ENCODE measurements at regions not wholly inside any gene's neighbourhood (a gene's known extent, or its start where the extent isn't known, plus 50 kb on each side); places are given as distances from the start of the nearest gene placed in this dataset.

GRCh38 chr15:70281261-70281810, 183.6 kb upstream of the TLE3 start:
- in situ Hi-C loops (cut with HindIII; ENCODE audit: low pct_unique_long_range_greater_than_20kb, low sequenced_read_pairs) = no loop called here

GRCh38 chr15:70280781-70281180, 183.1 kb upstream of the TLE3 start:
- in situ Hi-C loops (cut with HindIII; ENCODE audit: low pct_unique_long_range_greater_than_20kb, low sequenced_read_pairs) = no loop called here
- TF ChIP-seq JUND (IDR thresholded peaks at IDR 0.05; ENCODE audit: low read depth) = no peak
- DNase-seq (ENCODE audit: low read depth in 1 of 2, low spot score in 1 of 2) = no peak

More at GRCh38 chr15:70281261-70281810, 183.6 kb upstream of the TLE3 start:
- DNase-seq (ENCODE audit: low read depth in 1 of 2, low spot score in 1 of 2) = no peak
- TF ChIP-seq JUND (IDR thresholded peaks at IDR 0.05; ENCODE audit: low read depth) = no peak

GRCh38 chr15:70279096-70279495, 181.4 kb upstream of the TLE3 start:
- in situ Hi-C loops (cut with HindIII; ENCODE audit: low pct_unique_long_range_greater_than_20kb, low sequenced_read_pairs) = no loop called here
- DNase-seq (ENCODE audit: low read depth in 1 of 2, low spot score in 1 of 2) = no peak
- no peak for TF ChIP-seq JUND (IDR thresholded peaks at IDR 0.05; ENCODE audit: low read depth)

- in situ Hi-C loops (cut with HindIII; ENCODE audit: low pct_unique_long_range_greater_than_20kb, low sequenced_read_pairs) = no loop called here
- no peak for TF ChIP-seq JUND (IDR thresholded peaks at IDR 0.05; ENCODE audit: low read depth)
- DNase-seq (ENCODE audit: low read depth in 1 of 2, low spot score in 1 of 2) = no peak
These were observed 180.9 kb upstream of the TLE3 start for GRCh38 chr15:70278644-70279043.

DNA sequence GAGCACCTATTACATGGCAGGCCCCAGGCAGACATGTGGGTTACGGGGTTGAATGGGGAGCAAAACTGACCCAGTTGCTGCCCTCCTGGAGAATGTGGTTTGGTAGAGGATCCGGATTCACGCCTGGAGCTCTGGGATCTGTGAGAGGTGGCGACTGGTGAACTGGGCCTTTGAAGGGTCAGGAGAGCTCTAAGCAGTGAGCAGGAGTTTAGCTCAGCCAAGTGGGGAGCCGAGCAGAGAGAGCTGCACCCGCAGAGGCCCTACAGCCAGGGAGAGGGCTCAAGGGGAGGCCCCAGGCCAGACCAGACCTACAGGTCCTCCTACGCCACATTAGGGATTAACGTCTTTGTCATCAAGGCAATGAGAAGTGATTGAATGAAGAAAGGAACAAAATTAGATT, 179.8 kb upstream of the TLE3 start:
- no peak for DNase-seq (ENCODE audit: low read depth in 1 of 2, low spot score in 1 of 2)
- in situ Hi-C loops (cut with HindIII; ENCODE audit: low pct_unique_long_range_greater_than_20kb, low sequenced_read_pairs) = no loop called here

DNA sequence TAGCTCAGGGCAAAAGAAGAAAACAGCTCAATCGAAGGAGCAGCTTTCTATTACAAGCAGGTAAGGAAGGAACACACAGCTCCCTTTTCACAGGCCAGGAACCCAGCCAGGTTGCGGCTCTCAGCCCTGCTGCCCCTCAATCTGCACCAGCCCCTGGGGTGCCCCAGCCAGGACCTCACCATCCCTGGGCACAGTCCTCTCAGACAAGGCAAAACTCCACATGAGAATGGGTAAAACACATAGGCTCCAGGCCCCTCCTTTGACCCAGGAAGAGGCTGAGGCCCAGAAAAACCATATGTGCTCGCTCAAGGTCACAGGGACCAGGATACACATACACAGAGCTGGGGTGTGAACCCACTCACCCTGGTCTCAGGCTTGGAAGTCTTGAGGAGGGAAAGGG, 178.7 kb upstream of the TLE3 start:
- in situ Hi-C loops (cut with HindIII; ENCODE audit: low pct_unique_long_range_greater_than_20kb, low sequenced_read_pairs) = no loop called here
- TF ChIP-seq JUND (IDR thresholded peaks at IDR 0.05; ENCODE audit: low read depth) = no peak
- DNase-seq (ENCODE audit: low read depth in 1 of 2, low spot score in 1 of 2) = no peak

More for the DNA sequence above, 179.8 kb upstream of the TLE3 start:
- no peak for TF ChIP-seq JUND (IDR thresholded peaks at IDR 0.05; ENCODE audit: low read depth)

DNA sequence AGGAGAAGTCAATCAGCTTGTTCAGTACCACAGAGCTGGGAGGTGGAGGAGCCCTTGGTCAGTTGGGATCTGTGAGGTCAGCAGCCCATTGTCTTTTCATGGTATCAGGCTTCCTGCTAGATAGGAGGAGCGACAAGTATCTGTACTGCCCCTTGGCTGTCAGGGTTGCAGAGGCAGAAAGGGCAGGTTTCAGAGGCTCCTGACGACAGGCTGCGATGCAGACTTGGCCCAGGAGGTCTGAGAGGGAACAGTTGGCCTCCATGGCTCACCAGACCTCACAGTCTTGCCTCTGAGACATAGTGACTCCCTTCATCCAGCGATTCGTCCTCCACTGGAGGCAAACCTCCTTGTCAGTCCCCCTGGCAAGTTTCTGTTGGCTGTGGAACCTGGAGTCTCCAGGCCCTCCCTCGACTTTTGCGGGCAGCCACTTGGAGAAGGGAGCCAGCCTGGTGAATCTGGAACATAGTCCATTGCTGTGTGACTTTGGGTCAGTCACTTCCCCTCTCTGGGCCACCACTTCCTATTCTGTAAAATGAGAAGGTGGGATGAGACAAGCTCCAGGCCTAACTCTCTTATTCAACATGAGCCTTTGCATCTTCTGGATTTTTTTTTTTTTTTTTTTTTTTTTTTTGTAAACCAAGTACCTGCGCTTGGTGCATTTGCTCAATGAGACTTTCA, 177.9 kb upstream of the TLE3 start:
- in situ Hi-C loops (cut with HindIII; ENCODE audit: low pct_unique_long_range_greater_than_20kb, low sequenced_read_pairs) = no loop called here
- DNase-seq (ENCODE audit: low read depth in 1 of 2, low spot score in 1 of 2) = no peak
- TF ChIP-seq JUND (IDR thresholded peaks at IDR 0.05; ENCODE audit: low read depth) = no peak

DNA sequence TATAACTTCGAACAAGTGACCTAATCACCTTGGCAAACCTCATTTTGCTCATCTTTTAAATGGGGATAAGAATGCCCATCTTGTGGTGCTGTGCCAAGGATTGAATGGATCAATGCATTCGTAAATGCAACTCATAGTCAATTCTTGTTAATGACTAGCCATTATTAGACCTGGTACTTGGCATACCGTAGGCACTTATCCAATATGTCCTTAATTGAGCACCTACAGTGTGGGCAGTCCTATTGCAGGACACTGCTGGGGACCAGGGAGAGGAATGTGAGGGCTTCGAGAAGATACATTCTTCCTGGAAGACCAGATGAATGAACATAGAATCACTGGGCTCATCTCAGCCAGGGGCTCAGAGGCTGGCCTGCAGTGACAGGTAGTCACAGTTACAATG, 177.2 kb upstream of the TLE3 start:
- TF ChIP-seq JUND (IDR thresholded peaks at IDR 0.05; ENCODE audit: low read depth) = no peak
- in situ Hi-C loops (cut with HindIII; ENCODE audit: low pct_unique_long_range_greater_than_20kb, low sequenced_read_pairs) = no loop called here
- DNase-seq (ENCODE audit: low read depth in 1 of 2, low spot score in 1 of 2) = no peak

GRCh38 chr15:70274255-70274880, 176.7 kb upstream of the TLE3 start:
- TF ChIP-seq JUND (IDR thresholded peaks at IDR 0.05; ENCODE audit: low read depth) = no peak
- in situ Hi-C loops (cut with HindIII; ENCODE audit: low pct_unique_long_range_greater_than_20kb, low sequenced_read_pairs) = no loop called here
- DNase-seq (ENCODE audit: low read depth in 1 of 2, low spot score in 1 of 2) = no peak

GRCh38 chr15:70273808-70274207, 176.1 kb upstream of the TLE3 start:
- DNase-seq (ENCODE audit: low read depth in 1 of 2, low spot score in 1 of 2) = no peak
- in situ Hi-C loops (cut with HindIII; ENCODE audit: low pct_unique_long_range_greater_than_20kb, low sequenced_read_pairs) = no loop called here
- no peak for TF ChIP-seq JUND (IDR thresholded peaks at IDR 0.05; ENCODE audit: low read depth)

DNA sequence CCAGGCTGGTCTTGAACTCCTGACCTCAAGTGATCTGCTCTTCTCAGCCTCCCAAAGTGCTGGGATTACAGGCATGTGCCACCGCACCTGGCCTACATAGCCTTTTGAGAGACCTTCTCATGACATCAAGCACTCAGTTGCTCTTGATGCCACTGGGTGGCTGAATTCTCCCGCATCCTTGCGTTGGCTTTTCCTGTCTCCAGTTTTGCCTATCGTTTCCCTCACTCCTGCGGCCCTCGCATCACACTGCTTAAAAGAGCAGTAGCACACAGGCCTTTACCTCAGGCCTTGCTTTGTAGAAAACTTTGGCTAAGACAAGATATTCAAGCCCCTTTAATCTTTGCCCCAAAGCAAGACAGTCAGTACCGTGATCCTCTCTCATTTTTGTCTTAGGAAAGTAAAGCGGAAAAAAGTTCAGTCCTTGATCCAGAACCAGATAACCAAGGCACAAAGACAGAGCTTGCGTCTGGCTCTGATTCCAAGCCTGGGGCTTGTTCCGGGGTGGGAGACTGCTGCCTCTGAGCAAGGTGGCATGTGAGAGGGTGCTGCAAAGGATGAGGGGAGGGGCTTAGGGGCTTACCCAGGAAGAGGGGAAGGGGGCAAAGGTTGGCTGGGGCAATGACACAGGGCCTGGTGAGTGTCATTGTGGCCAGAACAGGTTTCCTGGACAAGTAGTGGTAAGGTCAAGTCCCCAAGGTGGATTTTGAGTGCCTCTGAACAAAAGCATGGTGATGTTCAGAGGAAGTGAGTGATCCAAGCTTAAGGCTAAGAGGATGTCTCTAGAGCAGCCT, 175.0 kb upstream of the TLE3 start:
- TF ChIP-seq JUND (IDR thresholded peaks at IDR 0.05; ENCODE audit: low read depth) = no peak
- no peak for DNase-seq (ENCODE audit: low read depth in 1 of 2, low spot score in 1 of 2)
- in situ Hi-C loops (cut with HindIII; ENCODE audit: low pct_unique_long_range_greater_than_20kb, low sequenced_read_pairs) = no loop called here

- in situ Hi-C loops (cut with HindIII; ENCODE audit: low pct_unique_long_range_greater_than_20kb, low sequenced_read_pairs) = no loop called here
- no peak for TF ChIP-seq JUND (IDR thresholded peaks at IDR 0.05; ENCODE audit: low read depth)
- DNase-seq (ENCODE audit: low read depth in 1 of 2, low spot score in 1 of 2) = no peak
These were observed 173.8 kb upstream of the TLE3 start for GRCh38 chr15:70271422-70272088.
